22Rv1 (cell line): ENCODE measurements at regions not wholly inside any gene's neighbourhood (a gene's known extent, or its start where the extent isn't known, plus 50 kb on each side); places are given as distances from the start of the nearest gene placed in this dataset.
"Not testable (repeated sequence)": the region's sequence is repeated elsewhere in the genome, so short reads cannot be mapped to it uniquely, and the experiment has no call there.

Source experiments
- H3K27ac ChIP-seq: fragments of 450-650 bp; 2 replicates; pipeline ENCODE4 v1.5.1; 2017
- CTCF ChIP-seq: fragments of 450-650 bp; IDR thresholded peaks from 2 replicates; pipeline ENCODE4 v1.5.1; 2017; ENCODE audit warnings: mild to moderate bottlenecking
- ZFX ChIP-seq: fragments of 450-650 bp; IDR thresholded peaks from 2 replicates; pipeline ENCODE4 v1.6.1; 2017; ENCODE audit warnings: antibody characterized with exemption, borderline replicate concordance

GRCh38 chr20:40900666-40901215 lies 127.9 kb upstream of the TOP1 start:
- no peak for TF ChIP-seq ZFX
- TF ChIP-seq CTCF = no peak
- no peak overlapping the region for H3K27ac ChIP-seq

- no peak overlapping the region for H3K27ac ChIP-seq
- no peak for TF ChIP-seq ZFX
- no peak for TF ChIP-seq CTCF
Measured at GRCh38 chr20:40902661-40903060, 126.0 kb upstream of the TOP1 start.

- no peak overlapping the region for H3K27ac ChIP-seq
- TF ChIP-seq CTCF (no peak), ZFX (no peak)
Measured at GRCh38 chr20:40908309-40908708, 120.3 kb upstream of the TOP1 start.

- not testable (repeated sequence) for H3K27ac ChIP-seq
Measured at GRCh38 chr20:40909489-40909888, 119.1 kb upstream of the TOP1 start.

- not testable (repeated sequence) for H3K27ac ChIP-seq
Measured at GRCh38 chr20:40910436-40910835, 118.2 kb upstream of the TOP1 start.

- not testable (repeated sequence) for H3K27ac ChIP-seq
Measured at GRCh38 chr20:40911152-40911551, 117.5 kb upstream of the TOP1 start.

GRCh38 chr20:40913224-40914185 lies 115.1 kb upstream of the TOP1 start:
- H3K27ac ChIP-seq = no peak overlapping the region
- no peak for TF ChIP-seq CTCF
- TF ChIP-seq ZFX = no peak

GRCh38 chr20:40915756-40916155 lies 112.9 kb upstream of the TOP1 start:
- TF ChIP-seq CTCF (no peak), ZFX (no peak)
- no peak overlapping the region for H3K27ac ChIP-seq

GRCh38 chr20:40916276-40916675 lies 112.3 kb upstream of the TOP1 start:
- TF ChIP-seq ZFX (no peak), CTCF (no peak)
- no peak overlapping the region for H3K27ac ChIP-seq
